IPS-18a (cell line): ENCODE measurements at regions not wholly inside any gene's neighbourhood (a gene's known extent, or its start where the extent isn't known, plus 50 kb on each side); places are given as distances from the start of the nearest gene placed in this dataset.

Experiments used
- H3K27ac ChIP-seq: one replicate; pipeline ENCODE4 v1.5.1; 2013; ENCODE audit warnings: low read length
- H3K27me3 ChIP-seq: one replicate; pipeline ENCODE4 v1.6.1; 2013; ENCODE audit warnings: mild to moderate bottlenecking, low read length; ENCODE audit not compliant: control insufficient read depth, insufficient read depth
- H3K36me3 ChIP-seq: one replicate; pipeline ENCODE4 v1.6.1; 2013; ENCODE audit warnings: low read depth, low read length; ENCODE audit not compliant: control insufficient read depth
- H3K4me1 ChIP-seq: one replicate; pipeline ENCODE4 v1.6.1; 2013; ENCODE audit warnings: low read depth, low read length; ENCODE audit not compliant: control insufficient read depth
- H3K4me3 ChIP-seq: one replicate; pipeline ENCODE4 v1.5.1; 2013; ENCODE audit warnings: low read length
- H3K9ac ChIP-seq: one replicate; pipeline ENCODE4 v1.6.1; 2013; ENCODE audit warnings: mild to moderate bottlenecking, low read length, moderate library complexity
- H3K9me3 ChIP-seq: one replicate; pipeline ENCODE4 v1.6.1; 2013; ENCODE audit warnings: low read depth, low read length; ENCODE audit not compliant: control insufficient read depth

GRCh38 chr3:82423268-82424030 is 662.0 kb upstream of the GBE1 start:
- Histone ChIP-seq H3K27ac (no peak overlapping the region), H3K4me1 (peaks cover 40% of the 10 kb centered on the region), H3K36me3 (no peaks in the 10 kb centered on the region), H3K9me3 (no peaks in the 10 kb centered on the region), H3K9ac (peak overlapping the region; percentile 12), H3K27me3 (no peaks in the 10 kb centered on the region), H3K4me3 (peak overlapping the region; percentile 6)

GRCh38 chr3:82416830-82417229 is 655.4 kb upstream of the GBE1 start:
- Histone ChIP-seq H3K27me3 (no peaks in the 10 kb centered on the region), H3K27ac (no peak overlapping the region), H3K36me3 (no peaks in the 10 kb centered on the region), H3K9me3 (no peaks in the 10 kb centered on the region), H3K9ac (no peak overlapping the region), H3K4me1 (peaks cover 12% of the 10 kb centered on the region), H3K4me3 (no peak overlapping the region)

- no peaks in the 10 kb centered on the region for H3K36me3 ChIP-seq
- peaks cover 12% of the 10 kb centered on the region for H3K4me1 ChIP-seq
- no peak overlapping the region for H3K4me3 ChIP-seq
- no peak overlapping the region for H3K9ac ChIP-seq
- H3K27me3 ChIP-seq, result no peaks in the 10 kb centered on the region
- H3K27ac ChIP-seq, result no peak overlapping the region
- no peaks in the 10 kb centered on the region for H3K9me3 ChIP-seq
Observed at GRCh38 chr3:82416349-82416748, 654.9 kb upstream of the GBE1 start.

GRCh38 chr3:82413171-82413570 is 651.7 kb upstream of the GBE1 start:
- Histone ChIP-seq H3K4me1 (peaks cover 12% of the 10 kb centered on the region), H3K9ac (no peak overlapping the region), H3K9me3 (no peaks in the 10 kb centered on the region), H3K4me3 (no peak overlapping the region), H3K36me3 (no peaks in the 10 kb centered on the region), H3K27me3 (no peaks in the 10 kb centered on the region), H3K27ac (no peak overlapping the region)

GRCh38 chr3:82410366-82410765 is 648.9 kb upstream of the GBE1 start:
- no peaks in the 10 kb centered on the region for H3K27me3 ChIP-seq
- H3K36me3 ChIP-seq, result no peaks in the 10 kb centered on the region
- H3K27ac ChIP-seq, result no peak overlapping the region
- no peaks in the 10 kb centered on the region for H3K9me3 ChIP-seq
- H3K4me3 ChIP-seq, result no peak overlapping the region
- H3K9ac ChIP-seq, result no peak overlapping the region
- H3K4me1 ChIP-seq, result no peaks in the 10 kb centered on the region

GRCh38 chr3:82409842-82410241 is 648.4 kb upstream of the GBE1 start:
- H3K4me3 ChIP-seq, result no peak overlapping the region
- no peaks in the 10 kb centered on the region for H3K4me1 ChIP-seq
- no peaks in the 10 kb centered on the region for H3K27me3 ChIP-seq
- no peak overlapping the region for H3K9ac ChIP-seq
- H3K27ac ChIP-seq, result no peak overlapping the region
- no peaks in the 10 kb centered on the region for H3K36me3 ChIP-seq
- no peaks in the 10 kb centered on the region for H3K9me3 ChIP-seq

GRCh38 chr3:82392203-82392775 is 630.8 kb upstream of the GBE1 start:
- Histone ChIP-seq H3K27ac (no peak overlapping the region), H3K27me3 (no peaks in the 10 kb centered on the region), H3K4me3 (no peak overlapping the region), H3K9me3 (no peaks in the 10 kb centered on the region), H3K4me1 (no peaks in the 10 kb centered on the region), H3K36me3 (no peaks in the 10 kb centered on the region), H3K9ac (no peak overlapping the region)

GRCh38 chr3:82390868-82391267 is 629.4 kb upstream of the GBE1 start:
- Histone ChIP-seq H3K27ac (no peak overlapping the region), H3K27me3 (no peaks in the 10 kb centered on the region), H3K9ac (no peak overlapping the region), H3K9me3 (no peaks in the 10 kb centered on the region), H3K4me3 (no peak overlapping the region), H3K4me1 (no peaks in the 10 kb centered on the region), H3K36me3 (no peaks in the 10 kb centered on the region)

- Histone ChIP-seq H3K9me3 (no peaks in the 10 kb centered on the region), H3K9ac (no peak overlapping the region), H3K4me3 (no peak overlapping the region), H3K27me3 (no peaks in the 10 kb centered on the region), H3K27ac (no peak overlapping the region), H3K36me3 (no peaks in the 10 kb centered on the region), H3K4me1 (no peaks in the 10 kb centered on the region)
Observed at GRCh38 chr3:82386647-82387046, 625.2 kb upstream of the GBE1 start.

GRCh38 chr3:82384181-82384580 is 622.7 kb upstream of the GBE1 start:
- no peaks in the 10 kb centered on the region for H3K27me3 ChIP-seq

GRCh38 chr3:82382831-82383230 is 621.4 kb upstream of the GBE1 start:
- H3K9me3 ChIP-seq, result peaks cover 17% of the 10 kb centered on the region
- H3K4me3 ChIP-seq, result no peak overlapping the region
- no peaks in the 10 kb centered on the region for H3K27me3 ChIP-seq
- no peak overlapping the region for H3K9ac ChIP-seq
- H3K36me3 ChIP-seq, result no peaks in the 10 kb centered on the region
- H3K4me1 ChIP-seq, result no peaks in the 10 kb centered on the region
- no peak overlapping the region for H3K27ac ChIP-seq

More at GRCh38 chr3:82384181-82384580, 622.7 kb upstream of the GBE1 start:
- Histone ChIP-seq H3K4me3 (no peak overlapping the region), H3K9me3 (peaks cover 6% of the 10 kb centered on the region), H3K4me1 (no peaks in the 10 kb centered on the region), H3K36me3 (no peaks in the 10 kb centered on the region), H3K27ac (no peak overlapping the region), H3K9ac (no peak overlapping the region)

GRCh38 chr3:82378392-82378791 is 616.9 kb upstream of the GBE1 start:
- peaks cover 40% of the 10 kb centered on the region for H3K9me3 ChIP-seq
- no peaks in the 10 kb centered on the region for H3K36me3 ChIP-seq
- no peak overlapping the region for H3K27ac ChIP-seq
- H3K9ac ChIP-seq, result no peak overlapping the region
- H3K27me3 ChIP-seq, result no peaks in the 10 kb centered on the region
- no peaks in the 10 kb centered on the region for H3K4me1 ChIP-seq
- H3K4me3 ChIP-seq, result no peak overlapping the region
